ENCODE measurements at regions not wholly inside any gene's neighbourhood (a gene's known extent, or its start where the extent isn't known, plus 50 kb on each side); places are given as distances from the start of the nearest gene placed in this dataset.

DNA sequence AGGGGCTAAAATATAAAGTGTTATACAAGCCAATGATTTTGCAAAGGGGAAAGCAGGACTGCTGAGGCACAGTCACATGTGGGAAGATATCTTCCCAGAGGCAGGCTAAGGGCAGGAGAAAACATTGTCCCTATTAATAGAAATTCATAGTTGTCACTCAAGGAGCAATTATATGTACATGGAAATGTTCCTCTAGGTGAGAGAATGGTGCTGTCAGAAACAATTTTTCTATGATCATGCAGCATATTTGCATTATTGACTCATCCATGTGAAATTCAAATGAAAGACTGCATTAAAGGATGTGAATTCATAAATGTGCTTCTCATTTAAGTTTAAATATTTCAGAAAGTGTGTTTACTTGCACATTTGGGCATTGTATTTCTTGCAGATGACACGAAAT is 775.9 kb upstream of the CDH9 start:
- H3K9me3 ChIP-seq: no peaks in the 10 kb centered on the region
- H3K27me3 ChIP-seq: no peaks in the 10 kb centered on the region
- H3K4me1 ChIP-seq: no peaks in the 10 kb centered on the region
- intact Hi-C loops (cut with DNase I; ENCODE audit: low total_unique reads): loop anchor here (10.0 kb wide), 1 partner anchor 1249 kb away; no protein-coding TSS in a partner anchor
- no peaks in the 10 kb centered on the region for H3K36me3 ChIP-seq
- TF ChIP-seq POLR2A (IDR thresholded peaks at IDR 0.05) (no peak), POLR2AphosphoS5 (IDR thresholded peaks at IDR 0.05) (no peak)
- TF ChIP-seq, protein P1, sequence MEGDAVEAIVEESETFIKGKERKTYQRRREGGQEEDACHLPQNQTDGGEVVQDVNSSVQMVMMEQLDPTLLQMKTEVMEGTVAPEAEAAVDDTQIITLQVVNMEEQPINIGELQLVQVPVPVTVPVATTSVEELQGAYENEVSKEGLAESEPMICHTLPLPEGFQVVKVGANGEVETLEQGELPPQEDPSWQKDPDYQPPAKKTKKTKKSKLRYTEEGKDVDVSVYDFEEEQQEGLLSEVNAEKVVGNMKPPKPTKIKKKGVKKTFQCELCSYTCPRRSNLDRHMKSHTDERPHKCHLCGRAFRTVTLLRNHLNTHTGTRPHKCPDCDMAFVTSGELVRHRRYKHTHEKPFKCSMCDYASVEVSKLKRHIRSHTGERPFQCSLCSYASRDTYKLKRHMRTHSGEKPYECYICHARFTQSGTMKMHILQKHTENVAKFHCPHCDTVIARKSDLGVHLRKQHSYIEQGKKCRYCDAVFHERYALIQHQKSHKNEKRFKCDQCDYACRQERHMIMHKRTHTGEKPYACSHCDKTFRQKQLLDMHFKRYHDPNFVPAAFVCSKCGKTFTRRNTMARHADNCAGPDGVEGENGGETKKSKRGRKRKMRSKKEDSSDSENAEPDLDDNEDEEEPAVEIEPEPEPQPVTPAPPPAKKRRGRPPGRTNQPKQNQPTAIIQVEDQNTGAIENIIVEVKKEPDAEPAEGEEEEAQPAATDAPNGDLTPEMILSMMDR (IDR thresholded peaks at IDR 0.05): no peak
- H3K27ac ChIP-seq: no peak overlapping the region
- DNase-seq (ENCODE audit: low spot score in 2 of 2): no peak
- H3K4me3 ChIP-seq: no peak overlapping the region

DNA sequence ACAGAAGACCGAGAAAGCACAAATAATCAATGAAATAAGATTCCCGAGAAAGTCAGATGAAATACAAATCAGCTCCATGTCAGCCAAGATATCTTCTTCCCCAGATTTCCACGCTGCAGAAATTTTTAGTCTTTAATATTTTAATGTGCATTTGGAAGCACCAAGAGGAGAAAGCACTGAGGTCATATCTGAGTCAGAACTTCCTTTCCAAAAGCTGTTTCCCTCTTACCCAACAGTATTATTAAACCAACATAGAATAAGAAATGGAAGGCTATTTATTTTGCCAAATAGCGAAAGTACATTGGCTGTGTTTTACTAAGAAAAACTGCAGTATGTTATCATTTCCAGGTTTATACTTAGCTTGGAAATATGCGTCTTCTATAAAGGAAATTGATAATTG is 772.1 kb upstream of the CDH9 start:
- no peaks in the 10 kb centered on the region for H3K36me3 ChIP-seq
- no peaks in the 10 kb centered on the region for H3K4me1 ChIP-seq
- TF ChIP-seq, protein P1 (IDR thresholded peaks at IDR 0.05): no peak
- TF ChIP-seq POLR2AphosphoS5 (IDR thresholded peaks at IDR 0.05) (no peak), POLR2A (IDR thresholded peaks at IDR 0.05) (no peak)
- no peak overlapping the region for H3K4me3 ChIP-seq
- DNase-seq (ENCODE audit: low spot score in 2 of 2): no peak
- H3K27ac ChIP-seq: no peak overlapping the region
- intact Hi-C loops (cut with DNase I; ENCODE audit: low total_unique reads): loop anchor here (10.0 kb wide), 1 partner anchor 1246 kb away; no protein-coding TSS in a partner anchor
- H3K27me3 ChIP-seq: no peaks in the 10 kb centered on the region
- no peaks in the 10 kb centered on the region for H3K9me3 ChIP-seq

DNA sequence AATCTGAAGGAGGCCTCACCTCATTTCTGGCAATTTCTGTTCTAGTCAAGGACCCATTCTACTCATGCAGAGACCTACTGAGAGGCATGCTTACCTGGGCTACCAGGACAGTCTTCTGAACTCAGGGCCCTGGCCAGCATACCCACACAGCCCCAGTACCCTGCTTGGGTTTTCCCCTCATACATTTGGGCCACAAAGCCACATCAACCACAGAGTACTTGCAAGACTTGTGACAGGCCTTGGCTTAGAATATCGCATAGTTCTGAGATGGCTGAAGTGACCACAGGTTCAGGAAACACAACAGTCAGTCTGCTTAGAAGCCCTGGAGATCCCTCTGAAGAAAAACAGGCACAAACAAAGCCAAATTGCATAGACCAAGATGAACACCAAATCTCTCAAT is 758.8 kb upstream of the CDH9 start:
- Histone ChIP-seq H3K9me3 (peaks cover 7 to 21% of the 10 kb centered on the region in 2 donors), H3K4me1 (no peaks in the 10 kb centered on the region), H3K27me3 (no peaks in the 10 kb centered on the region), H3K4me3 (no peak overlapping the region), H3K36me3 (no peaks in the 10 kb centered on the region), H3K27ac (no peak overlapping the region)
- TF ChIP-seq POLR2A (IDR thresholded peaks at IDR 0.05) (no peak), POLR2AphosphoS5 (IDR thresholded peaks at IDR 0.05) (no peak)
- TF ChIP-seq, protein P1 (IDR thresholded peaks at IDR 0.05): no peak
- DNase-seq (ENCODE audit: low spot score in 2 of 2): no peak
- intact Hi-C loops (cut with DNase I; ENCODE audit: low total_unique reads): loop anchor here (5.0 kb wide), 1 partner anchor 235 kb away; no protein-coding TSS in a partner anchor

DNA sequence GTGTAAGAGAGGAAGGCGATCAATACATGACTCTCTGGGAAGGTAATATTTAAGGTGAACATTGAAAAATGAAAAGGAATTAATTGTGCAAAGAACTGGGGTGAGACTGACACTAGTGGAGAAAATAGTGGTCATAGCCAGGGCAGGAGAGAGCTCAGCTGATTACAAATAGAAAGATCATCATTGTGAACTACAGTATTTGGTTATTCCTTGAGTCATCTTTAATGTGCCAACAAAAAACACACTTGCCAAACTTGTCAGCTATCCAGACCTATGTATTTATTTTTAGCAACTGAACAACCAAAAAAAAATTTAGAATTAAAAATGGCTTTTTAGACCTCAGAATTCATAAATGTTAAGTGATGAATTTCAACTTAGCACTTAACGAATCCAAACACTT is 749.8 kb upstream of the CDH9 start:
- no peak overlapping the region for H3K27ac ChIP-seq
- H3K4me1 ChIP-seq: no peaks in the 10 kb centered on the region
- H3K36me3 ChIP-seq: no peaks in the 10 kb centered on the region
- intact Hi-C loops (cut with DNase I; ENCODE audit: low total_unique reads): no loop called here
- H3K9me3 ChIP-seq: peaks cover 0 to 2% of the 10 kb centered on the region in 2 donors
- TF ChIP-seq, protein P1 (IDR thresholded peaks at IDR 0.05): no peak
- no peak for TF ChIP-seq POLR2A (IDR thresholded peaks at IDR 0.05)
- no peak for TF ChIP-seq POLR2AphosphoS5 (IDR thresholded peaks at IDR 0.05)
- no peaks in the 10 kb centered on the region for H3K27me3 ChIP-seq
- no peak overlapping the region for H3K4me3 ChIP-seq
- no peak for DNase-seq (ENCODE audit: low spot score in 2 of 2)

DNA sequence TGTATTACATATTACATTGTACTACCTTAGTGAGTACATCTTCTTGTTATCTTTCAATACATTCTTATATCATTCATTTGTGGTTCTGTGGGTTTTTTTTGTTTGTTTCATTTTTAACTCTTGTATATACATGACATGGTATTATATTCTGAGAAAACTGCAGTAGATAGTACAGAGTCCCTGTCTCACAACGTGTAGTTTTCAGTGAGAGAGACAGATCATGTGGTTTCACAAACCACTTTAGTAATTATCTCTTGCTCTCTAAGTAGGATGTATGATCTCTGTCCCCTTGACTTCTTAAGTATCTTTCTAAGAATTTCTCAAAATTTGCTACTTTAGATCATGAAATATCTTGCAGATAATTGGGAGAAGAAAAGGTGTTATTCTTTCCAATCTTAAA is 745.9 kb upstream of the CDH9 start:
- Histone ChIP-seq H3K4me3 (no peak overlapping the region), H3K9me3 (peaks cover 0 to 2% of the 10 kb centered on the region in 2 donors), H3K4me1 (no peaks in the 10 kb centered on the region), H3K27me3 (no peaks in the 10 kb centered on the region), H3K36me3 (no peaks in the 10 kb centered on the region), H3K27ac (no peak overlapping the region)
- DNase-seq (ENCODE audit: low spot score in 2 of 2): no peak
- TF ChIP-seq POLR2AphosphoS5 (IDR thresholded peaks at IDR 0.05) (no peak), POLR2A (IDR thresholded peaks at IDR 0.05) (no peak)
- TF ChIP-seq, protein P1 (IDR thresholded peaks at IDR 0.05): no peak
- intact Hi-C loops (cut with DNase I; ENCODE audit: low total_unique reads): no loop called here
